ENCODE measurements at regions not wholly inside any gene's neighbourhood (a gene's known extent, or its start where the extent isn't known, plus 50 kb on each side); places are given as distances from the start of the nearest gene placed in this dataset.

DNA sequence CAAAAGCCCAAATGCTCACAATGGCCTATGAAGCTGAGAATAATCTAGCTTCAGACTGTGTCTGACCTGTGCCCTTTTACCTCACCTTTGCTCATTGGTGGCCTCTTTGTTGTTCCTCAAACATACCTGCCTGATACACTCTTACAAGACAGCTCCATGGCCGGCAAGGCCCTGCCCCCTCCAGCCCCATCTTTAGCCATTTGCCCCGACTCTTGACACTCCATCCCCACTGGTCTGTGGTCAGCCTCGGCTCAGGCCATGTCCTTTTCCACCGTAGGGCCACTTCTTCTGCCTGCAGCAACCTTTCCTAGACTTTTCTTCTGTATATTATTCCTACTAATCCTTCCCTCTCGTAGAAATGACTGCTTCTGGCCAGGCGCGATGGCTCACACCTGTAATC, 265.2 kb downstream of the RPS24 start:
- no peak for DNase-seq (ENCODE audit: low read depth in 2 of 2)

DNA sequence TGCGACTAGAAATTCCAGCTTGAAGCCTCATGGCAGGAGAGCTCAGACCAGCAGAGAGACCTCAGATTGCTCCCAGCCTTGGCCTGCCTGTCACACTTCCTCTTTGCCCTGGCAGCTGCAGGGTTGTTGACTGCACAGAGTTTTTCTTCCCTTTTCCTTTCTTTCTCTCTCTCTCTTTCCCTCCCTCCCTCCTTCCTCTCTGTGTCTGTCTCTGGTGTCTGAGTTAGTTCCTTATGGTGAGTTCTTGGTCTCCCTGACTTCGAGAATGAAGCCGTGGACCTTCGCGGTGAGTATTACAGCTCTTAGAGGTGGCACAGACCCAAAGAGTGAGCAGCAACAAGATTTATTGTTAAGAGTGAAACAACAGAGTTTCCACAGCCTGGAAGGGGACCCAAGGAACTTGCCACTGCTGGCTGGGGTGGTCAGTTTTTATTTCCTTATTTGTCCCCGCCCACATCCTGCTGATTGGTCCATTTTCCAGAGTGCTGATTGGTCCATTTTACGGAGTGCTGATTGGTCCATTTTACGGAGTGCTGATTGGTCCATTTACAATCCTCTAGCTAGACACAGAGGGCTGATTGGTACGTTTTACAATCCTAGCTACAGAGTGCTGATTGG, 266.3 kb downstream of the RPS24 start:
- DNase-seq (ENCODE audit: low read depth in 2 of 2) = no peak

DNA sequence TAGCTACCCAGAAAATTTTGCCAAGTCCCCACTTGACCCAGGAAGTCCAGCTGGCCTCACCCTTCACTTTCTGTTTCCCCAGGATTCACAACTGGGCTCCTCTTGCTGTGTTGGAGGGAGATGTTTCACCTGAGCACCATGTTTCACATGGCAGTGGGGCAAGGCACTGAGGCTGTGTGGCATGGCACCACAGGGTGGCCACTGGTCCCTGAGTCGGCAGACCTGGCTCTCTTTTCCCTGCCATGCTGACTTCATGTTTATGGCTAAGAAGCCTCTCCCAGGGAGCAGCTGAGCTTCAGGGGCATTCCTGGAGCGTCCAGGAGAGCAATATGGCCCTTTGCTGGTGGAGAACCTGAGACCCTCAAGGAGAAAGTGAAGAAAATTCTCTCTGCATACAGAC, 266.9 kb downstream of the RPS24 start:
- no peak for DNase-seq (ENCODE audit: low read depth in 2 of 2)

DNA sequence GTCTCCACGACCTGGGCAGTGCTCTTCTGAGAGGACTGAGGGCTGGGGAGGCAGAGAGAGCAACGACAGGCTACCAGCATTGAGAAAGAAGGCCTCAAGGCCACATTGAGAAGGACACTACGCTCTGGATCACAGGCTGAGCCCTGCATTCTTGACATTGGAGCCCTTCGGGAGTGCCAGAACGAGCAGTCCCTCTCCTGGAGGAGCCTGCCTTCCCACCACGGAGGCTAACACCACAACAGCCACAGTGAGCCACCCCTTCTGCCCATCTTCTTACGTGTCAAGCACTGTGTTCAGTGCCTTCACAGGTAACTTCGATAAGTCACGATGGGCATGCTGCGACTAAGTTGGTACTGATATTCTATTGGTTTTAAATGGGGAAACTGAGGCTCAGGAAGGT, 267.8 kb downstream of the RPS24 start:
- no peak for DNase-seq (ENCODE audit: low read depth in 2 of 2)

DNA sequence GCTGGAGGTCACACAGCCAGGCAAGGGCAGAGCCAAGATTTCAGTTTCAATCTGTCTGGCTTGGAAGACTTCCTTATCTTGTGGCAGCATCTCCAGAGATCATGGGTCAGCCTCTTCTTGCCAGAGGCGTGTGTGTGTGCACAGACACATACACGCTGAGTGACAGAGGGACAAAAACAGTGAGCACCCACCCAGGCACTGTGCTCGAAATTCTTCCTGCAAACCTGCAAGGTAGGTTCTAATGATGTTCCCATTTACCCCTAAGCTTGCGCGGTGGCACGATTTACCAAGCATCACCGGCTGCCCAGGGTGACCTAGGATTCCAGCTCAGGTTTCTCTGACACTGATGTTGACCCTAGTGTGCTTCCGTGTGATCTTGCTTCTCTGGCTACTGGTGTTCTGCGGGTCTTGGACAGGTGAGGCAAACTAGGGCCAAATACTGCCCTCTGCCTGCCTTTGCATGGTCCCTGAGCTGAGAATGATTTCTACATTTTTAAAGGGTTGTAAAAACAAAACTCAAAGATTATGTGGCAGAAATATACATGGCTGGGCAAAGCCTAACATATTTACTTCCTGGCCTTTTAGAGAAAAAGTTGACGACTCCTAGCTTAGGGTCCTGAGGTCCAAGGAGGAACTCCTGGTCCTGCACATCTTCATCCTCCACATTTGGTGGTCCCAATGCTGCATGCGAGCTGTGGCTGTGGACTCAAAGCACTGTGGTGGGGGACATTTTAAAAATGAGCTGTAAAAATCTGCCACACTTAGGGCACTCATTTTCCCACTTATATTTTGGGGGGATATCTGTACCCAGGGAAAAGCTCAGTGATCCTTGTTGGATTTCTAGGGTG, 268.5 kb downstream of the RPS24 start:
- DNase-seq (ENCODE audit: low read depth in 2 of 2) = no peak

DNA sequence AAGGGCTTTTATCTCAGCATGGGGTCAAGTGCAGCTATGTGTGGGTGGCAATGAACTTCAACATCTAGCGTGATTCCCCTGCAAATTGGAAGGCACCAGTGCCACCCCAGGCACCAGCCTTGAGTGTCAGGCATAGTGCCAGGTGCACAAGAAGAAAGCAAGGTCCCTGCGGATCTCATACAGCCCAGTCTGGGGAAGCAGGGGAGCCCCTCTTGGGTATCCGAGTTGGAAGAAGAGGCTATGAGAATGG, 269.0 kb downstream of the RPS24 start:
- no peak for DNase-seq (ENCODE audit: low read depth in 2 of 2)

DNA sequence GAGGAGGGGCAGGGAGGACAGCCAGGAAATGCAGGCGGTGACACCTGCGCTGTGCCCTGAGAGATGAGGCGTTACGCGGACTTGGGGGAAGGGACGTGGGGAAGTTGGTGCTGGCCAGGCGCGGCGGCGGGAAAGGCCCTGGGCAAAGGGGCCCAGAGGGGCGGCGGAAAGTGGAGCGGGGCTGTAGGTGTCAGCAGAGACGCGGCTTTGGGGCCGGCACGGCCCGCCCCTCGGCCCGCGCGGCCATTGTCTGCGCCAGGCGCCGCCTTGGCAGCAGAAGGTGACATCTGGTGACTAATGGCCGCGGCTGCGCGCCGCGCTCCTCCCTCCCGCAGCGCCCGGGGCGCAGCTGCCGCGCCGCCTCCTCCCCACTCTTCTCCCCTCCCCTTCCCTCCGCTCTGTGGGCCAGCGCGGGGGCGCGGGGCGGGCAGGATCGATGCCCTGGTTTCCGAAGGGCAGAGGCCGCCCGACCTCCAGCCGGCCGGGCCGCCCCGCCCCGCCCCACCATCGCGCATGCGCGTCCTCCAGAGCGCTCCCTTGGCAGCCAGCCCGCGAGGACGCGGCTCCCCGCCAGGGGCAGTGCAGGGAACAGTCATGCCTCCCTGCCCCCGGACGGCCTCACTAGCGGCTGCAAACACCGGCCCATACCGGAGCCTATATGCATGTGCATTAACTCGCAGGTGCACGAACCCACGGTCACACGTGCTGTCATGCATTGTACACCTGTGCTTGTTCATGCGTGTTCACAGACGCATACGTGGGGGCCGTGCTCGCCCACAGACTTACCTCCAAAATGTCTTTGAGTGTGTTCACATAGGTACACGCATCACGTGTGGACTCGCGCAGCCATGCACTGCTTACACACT, 269.6 kb downstream of the RPS24 start:
- peak; percentile 96 to 97 for DNase-seq (ENCODE audit: low read depth in 2 of 2)

DNA sequence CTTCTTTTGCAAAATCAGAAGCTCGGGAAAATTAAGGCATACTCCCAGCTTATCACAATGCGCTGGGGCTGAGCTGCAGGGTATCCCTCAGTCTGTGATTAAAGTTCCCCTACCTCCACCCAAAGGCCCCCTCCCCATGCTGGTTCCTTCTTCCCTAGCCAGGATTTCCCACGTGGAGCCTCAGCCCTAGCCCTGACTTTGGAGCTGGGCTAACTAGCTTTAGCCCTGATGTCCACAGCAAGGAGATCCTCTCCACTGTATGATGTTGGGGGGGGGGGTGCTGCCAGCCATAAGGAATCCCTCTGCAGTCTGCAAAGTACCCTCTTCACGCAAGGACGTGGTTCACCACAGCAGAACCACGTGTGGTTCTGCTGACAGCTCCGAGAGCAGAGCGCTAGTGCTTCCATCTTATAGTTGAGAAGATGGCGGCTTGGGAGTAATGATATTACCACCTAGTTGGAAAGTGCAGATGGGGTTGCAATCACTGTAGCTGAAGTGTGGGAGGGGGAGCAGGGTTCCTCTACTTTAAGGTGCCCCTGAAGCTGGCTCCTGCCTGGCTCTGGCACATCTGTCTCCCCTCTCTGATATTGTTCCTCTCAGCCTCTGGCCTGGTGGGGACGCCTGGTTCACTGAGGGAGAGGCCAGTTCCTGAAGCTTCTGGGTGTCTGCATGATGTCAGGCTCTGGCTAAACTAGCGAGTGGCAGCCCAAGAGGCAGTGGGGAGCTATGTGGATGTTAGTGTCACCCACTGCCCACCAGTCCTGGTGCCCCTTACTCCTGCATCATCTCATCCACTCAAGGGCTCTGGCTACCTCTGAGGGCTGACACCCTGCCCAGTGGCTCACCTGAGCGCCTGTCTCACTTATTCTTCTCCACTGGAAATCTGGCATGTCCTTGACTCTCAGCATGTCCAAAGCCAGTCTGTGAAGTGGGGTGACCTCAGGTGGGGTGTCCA, 270.7 kb downstream of the RPS24 start:
- no peak for DNase-seq (ENCODE audit: low read depth in 2 of 2)

DNA sequence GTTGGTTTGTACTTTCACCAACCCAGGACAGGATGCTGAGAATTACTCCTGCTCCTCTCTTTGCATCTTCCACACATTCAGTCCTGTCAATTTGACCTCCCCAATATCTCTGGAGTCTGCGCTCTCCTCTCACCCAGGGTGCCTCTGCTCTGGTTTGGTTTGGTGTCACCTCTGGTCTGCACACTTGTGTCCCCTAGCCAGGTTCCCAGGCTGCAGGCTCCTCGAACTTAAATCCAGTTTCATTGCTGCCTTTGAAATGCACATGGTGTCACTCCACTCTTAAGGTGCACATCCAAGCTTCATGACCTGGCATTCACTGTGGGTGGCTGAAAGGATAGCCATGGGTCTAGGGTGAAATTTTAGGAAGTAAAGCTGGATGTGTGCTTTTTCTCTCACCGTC, 271.6 kb downstream of the RPS24 start:
- no peak for DNase-seq (ENCODE audit: low read depth in 2 of 2)

DNA sequence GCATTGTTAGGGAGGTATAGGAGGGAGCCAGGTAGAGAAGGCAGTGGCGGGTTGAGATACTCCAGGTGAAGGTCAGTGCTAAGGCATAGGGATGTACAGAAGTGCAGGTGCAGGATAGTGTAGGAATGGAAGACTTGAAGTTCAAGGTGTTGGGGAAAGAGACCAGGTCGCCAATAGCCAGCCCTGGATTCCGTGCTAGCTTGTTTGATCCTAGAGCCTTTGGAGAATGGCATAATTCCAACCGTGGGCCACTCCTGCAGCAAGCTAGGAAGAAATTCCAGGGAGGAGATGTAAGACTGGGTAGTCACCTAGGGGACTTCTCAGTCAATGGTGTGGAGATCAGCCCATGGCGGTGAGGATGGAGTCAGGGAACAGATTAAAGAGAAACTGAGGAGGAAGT, 272.7 kb downstream of the RPS24 start:
- no peak for DNase-seq (ENCODE audit: low read depth in 2 of 2)

DNA sequence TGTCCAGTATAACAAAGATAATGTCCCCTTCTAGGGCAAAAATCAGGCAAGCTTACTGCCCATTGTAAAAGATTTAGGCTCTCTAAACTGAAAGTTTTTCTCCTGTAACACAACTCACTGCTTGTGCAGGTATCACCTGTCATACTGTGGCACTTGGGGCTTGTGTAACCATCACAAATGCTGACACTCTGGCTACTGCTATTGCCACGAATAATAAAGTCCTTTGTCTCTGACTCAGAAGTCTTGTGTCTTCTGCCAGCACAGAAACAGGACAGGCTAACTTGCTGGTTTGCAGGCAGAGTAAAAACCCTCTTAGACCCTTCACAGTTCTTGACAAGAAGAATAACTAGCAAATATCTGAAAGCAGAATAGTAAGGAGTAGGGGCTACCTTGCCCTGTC, 273.9 kb downstream of the RPS24 start:
- DNase-seq (ENCODE audit: low read depth in 2 of 2) = no peak

DNA sequence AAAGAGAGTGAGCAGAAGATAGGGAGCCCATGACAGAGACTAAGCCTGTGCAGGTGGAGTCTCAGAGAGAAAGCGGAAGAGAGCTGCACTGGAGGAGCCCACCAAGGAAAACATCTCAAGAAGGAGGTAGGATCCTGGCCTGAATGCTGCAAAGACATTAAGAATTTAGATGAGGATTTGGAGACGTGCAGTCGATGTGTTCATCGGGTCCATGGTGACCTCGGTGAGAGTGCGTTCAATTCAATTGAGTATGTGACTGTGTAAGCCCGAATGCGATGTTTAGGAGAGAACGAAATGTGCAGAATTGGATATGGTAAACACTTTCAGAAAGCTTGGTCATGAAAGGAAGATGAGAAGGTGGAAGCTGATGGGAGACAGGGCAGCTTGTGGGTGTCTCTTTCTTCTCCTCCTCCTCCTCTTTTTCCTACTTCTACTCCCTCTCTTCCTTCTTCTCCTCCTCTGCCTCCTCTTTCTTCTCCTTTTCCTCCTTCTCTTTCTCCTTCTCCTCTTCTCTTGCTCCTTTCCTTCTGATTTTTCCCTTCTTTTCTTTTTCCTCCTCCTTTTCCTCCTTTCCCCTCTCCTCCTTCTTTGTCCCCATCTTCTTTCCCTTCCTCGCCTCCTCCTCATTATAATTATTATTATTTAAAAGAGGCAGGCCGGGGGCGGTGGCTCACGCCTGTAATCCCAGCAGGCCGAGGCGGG, 276.0 kb downstream of the RPS24 start:
- DNase-seq (ENCODE audit: low read depth in 2 of 2) = no peak

DNA sequence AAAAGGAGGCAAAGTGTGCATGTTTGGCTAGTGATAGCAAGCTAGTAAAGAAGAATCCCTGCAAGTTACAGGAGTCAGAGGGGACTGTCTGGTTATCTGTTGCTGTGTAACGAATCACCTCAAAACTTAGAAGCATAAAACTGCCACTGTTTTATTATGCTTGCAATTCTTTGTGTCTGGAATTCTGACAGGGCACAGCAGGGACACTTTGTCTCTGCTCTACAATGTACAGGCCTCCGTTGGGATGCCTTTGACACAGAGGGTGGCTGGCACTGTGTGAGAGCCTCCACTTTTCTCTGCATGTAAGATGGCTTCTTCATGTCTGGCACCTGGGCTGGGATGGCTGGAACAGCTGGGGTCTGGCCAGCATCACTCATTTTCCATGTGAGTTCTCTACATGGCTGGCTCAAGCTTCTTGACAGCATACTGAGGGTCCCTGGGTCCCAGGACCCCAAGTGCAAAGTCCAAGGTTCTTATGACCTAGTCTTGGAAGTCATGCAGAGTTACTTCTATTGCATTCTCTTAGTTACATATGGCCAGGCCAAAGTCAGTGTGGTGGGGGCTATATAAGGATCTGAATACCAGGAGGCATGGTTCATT, 276.9 kb downstream of the RPS24 start:
- DNase-seq (ENCODE audit: low read depth in 2 of 2) = no peak

DNA sequence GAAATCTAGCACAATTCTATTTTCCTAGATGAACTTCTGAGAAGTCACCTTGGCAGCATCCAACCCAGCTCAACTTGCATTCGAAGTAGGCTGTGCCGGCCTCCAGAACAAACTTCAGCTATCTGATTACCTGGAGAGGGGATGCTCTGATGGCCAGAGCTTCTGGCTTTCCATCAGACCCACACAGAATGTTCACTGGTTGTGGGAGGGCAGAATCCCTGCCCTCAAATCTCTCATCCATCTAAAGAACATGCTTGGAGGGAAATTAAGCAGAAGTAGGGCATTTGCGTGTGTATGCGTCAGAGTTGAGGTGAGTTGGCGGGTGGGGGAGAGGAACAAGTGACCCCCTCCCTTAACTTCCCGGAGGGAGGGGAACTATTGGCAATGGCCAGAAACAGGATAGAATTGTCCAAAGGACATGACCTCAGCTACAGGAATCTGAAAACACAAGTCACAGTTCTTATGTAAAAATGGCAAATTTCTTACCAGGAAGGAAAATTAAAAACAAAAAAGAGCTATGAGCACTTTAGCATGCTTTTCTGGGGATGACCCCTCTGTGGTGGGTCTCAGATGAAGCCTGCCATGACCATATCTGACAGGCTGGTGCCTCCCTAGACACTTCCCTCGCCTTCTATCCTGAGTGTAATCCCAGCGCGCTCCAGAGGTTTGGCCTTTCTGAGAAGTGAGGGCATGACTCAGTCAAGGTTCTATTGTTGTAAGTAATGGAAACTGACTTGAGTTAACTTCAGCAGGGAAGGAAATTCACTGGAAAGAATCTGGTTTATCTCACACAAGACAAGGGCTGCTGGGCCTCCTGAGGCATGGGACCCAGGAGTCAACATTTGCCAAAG, 278.8 kb downstream of the RPS24 start:
- no peak for DNase-seq (ENCODE audit: low read depth in 2 of 2)

DNA sequence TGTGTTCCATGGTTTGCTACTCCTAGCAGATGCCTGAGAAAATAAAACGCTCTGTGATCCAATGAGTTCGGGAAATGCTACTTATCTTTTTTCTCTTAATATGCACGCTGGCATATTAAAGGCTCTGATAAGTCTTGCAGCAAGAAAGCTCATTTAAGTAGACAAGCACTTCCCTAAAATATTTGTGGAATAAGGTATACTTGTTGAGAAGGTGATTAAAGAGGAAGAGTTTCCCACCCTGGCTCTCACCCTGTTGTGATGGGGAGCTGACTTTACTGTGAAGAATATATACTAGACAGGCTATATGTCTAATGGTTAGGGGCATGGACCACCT, 279.4 kb downstream of the RPS24 start:
- DNase-seq (ENCODE audit: low read depth in 2 of 2) = no peak

DNA sequence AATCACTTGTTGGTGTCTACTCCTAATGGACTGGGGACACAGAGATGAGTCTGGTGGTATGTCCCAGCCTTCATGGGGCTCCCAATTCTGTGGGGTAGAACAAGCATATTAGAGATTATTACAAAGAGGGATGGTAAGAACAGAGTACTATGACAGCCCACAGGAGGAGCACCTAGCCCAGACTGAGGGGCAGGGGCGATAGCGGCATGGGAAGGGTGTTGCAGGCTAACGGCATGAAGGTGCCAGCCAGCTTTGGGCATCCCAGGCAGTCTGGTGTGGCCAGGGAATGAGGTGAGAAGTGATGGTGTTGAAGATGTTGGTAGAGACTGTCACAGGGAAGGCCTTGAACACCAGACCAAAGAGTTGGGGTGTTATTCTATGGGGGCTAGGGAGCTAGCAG, 280.0 kb downstream of the RPS24 start:
- DNase-seq (ENCODE audit: low read depth in 2 of 2) = no peak

DNA sequence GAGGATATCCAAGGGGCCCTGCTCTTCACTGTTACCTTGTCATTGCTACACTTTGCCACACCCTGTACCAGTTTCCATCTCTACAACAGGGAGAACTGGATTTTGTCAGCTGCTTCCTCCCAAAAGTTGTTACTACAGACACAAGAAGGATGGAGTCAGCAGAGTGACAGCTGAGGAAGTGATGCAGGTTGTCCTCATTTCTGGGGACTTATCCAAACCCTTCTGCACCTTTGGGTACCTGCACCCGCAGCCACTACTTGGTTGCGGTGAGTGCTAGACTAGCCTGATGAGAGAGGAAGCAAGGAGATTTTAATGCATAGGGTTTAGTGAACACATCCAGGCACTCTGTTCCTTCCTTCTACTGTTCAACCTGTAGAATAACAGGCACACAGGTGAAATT, 281.0 kb downstream of the RPS24 start:
- DNase-seq (ENCODE audit: low read depth in 2 of 2) = no peak

DNA sequence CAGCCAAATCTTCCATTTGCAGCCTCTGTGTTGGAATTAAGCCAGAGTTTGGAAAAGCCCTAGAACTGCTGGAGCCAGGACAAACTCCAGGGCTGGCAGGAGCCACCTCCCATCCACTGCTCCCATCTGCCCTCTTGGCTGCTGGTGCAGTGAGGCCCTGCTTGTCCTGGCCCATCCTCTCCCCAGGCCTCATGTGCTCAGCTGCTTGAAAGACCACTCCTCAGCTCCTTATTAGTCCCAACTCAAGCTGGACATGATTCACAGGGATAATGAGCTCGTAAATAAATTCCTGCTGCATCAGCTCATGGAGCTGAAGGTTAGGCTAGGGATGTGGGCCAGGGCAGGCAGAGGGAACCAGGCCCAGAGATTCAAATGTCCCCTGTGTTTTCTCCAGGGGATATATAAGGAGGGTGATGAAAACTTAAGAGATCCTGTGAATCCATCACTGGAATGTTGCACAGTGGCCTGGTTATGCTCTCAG, 282.8 kb downstream of the RPS24 start:
- no peak for DNase-seq (ENCODE audit: low read depth in 2 of 2)

DNA sequence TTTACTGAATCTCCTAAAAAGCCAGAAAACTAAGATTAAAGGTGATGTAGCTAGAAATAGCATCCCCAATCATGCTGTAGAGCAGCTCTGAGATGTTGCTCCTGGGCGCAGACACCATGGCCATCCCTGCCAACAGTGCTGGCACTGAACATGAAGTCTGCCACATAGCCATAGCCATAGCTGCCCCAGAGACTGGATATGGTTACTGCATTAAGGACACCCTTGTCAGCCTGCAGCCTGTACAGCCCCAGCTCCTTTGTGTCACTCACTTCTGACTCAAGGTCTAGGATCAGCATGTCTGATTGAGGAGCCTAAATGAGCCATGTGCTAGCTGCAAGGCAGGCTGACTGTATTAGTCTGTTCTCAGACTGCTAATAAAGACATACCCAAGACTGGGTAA, 284.6 kb downstream of the RPS24 start:
- DNase-seq (ENCODE audit: low read depth in 2 of 2) = no peak

DNA sequence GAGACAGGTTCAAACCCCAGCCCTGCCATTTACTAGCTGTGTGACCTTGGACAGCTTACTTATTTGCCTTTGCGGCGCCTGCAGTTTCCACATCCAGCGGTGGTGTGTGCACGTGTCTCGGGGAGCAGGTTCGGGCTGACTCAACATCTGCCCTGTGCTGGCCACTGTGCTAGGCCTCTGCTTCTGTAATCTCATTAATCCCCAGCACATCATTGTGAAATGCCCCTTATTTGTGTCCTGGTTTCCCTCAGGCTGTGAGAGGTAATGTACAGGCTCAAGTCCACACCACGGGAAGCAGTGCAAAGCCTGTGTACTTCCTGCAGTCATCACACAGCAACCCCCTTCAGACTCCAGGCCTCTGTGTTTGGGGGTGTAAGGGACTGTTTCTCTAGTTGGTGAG, 285.7 kb downstream of the RPS24 start:
- no peak for DNase-seq (ENCODE audit: low read depth in 2 of 2)

Measured in stimulated activated CD4-positive, alpha-beta T cell treated with anti-CD3 and anti-CD28 coated beads, Interleukin-4, amount 100 ng/mL, for 48 hours (primary cell).